ENCODE measurements at regions not wholly inside any gene's neighbourhood (a gene's known extent, or its start where the extent isn't known, plus 50 kb on each side); places are given as distances from the start of the nearest gene placed in this dataset.

DNA sequence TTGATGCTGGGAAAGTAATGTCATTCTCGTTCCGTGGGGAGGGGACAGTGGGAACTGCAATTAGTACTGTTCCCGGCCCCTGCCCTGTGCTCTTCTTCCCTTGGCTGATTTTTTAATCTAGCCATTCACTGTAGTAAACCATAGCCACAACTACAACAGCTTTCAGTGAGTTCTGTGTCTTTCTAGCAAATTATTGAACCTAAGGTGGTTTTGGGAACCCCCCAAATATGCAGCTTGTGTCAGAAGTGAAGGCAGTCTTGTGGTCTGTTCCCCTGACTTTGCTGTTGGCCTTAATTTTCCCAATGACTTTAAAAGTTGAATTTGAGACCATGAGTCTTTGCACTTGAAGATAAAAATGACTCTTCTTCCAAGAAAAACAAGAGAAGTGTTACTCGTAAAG is 114.3 kb upstream of the ETV6 start:
- TF ChIP-seq, protein P1, sequence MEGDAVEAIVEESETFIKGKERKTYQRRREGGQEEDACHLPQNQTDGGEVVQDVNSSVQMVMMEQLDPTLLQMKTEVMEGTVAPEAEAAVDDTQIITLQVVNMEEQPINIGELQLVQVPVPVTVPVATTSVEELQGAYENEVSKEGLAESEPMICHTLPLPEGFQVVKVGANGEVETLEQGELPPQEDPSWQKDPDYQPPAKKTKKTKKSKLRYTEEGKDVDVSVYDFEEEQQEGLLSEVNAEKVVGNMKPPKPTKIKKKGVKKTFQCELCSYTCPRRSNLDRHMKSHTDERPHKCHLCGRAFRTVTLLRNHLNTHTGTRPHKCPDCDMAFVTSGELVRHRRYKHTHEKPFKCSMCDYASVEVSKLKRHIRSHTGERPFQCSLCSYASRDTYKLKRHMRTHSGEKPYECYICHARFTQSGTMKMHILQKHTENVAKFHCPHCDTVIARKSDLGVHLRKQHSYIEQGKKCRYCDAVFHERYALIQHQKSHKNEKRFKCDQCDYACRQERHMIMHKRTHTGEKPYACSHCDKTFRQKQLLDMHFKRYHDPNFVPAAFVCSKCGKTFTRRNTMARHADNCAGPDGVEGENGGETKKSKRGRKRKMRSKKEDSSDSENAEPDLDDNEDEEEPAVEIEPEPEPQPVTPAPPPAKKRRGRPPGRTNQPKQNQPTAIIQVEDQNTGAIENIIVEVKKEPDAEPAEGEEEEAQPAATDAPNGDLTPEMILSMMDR (conservative IDR thresholded peaks at IDR 0.05), result no peak
- no peak for TF ChIP-seq ZFX (IDR thresholded peaks at IDR 0.05)

GRCh38 chr12:11539156-11539555 is 110.3 kb upstream of the ETV6 start:
- no peak overlapping the region for H3K27ac ChIP-seq
- TF ChIP-seq, protein P1 (conservative IDR thresholded peaks at IDR 0.05), result no peak
- TF ChIP-seq ZFX (IDR thresholded peaks at IDR 0.05), result no peak

More for the DNA sequence above, 114.3 kb upstream of the ETV6 start:
- H3K27ac ChIP-seq, result no peak overlapping the region

GRCh38 chr12:11540156-11540555 is 109.3 kb upstream of the ETV6 start:
- TF ChIP-seq, protein P1 (conservative IDR thresholded peaks at IDR 0.05), result no peak
- no peak for TF ChIP-seq ZFX (IDR thresholded peaks at IDR 0.05)

GRCh38 chr12:11540615-11541310 is 108.7 kb upstream of the ETV6 start:
- no peak overlapping the region for H3K27ac ChIP-seq
- TF ChIP-seq, protein P1 (conservative IDR thresholded peaks at IDR 0.05), result no peak
- no peak for TF ChIP-seq ZFX (IDR thresholded peaks at IDR 0.05)

More at GRCh38 chr12:11540156-11540555, 109.3 kb upstream of the ETV6 start:
- no peak overlapping the region for H3K27ac ChIP-seq

DNA sequence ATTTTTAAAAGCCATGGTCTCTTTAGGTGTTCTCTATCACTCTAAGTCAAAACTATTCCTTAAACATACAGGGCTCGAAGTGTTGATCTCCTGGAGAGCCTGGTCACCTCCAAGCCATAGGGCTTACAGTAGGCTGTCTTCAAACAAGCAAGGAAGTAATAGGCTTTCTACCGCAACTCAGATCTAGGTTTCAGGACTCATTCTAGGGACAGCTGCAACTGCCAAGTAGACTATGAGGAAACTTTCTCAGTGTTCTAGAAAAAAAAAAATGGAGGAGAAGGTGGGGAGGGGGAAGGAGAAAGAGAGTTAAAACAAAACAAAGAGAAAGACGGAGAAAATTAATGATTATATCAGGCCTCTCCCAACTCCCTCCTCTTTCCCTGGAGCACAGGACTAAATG is 106.9 kb upstream of the ETV6 start:
- H3K27ac ChIP-seq, result no peak overlapping the region
- TF ChIP-seq, protein P1 (conservative IDR thresholded peaks at IDR 0.05), result no peak
- TF ChIP-seq ZFX (IDR thresholded peaks at IDR 0.05), result no peak

- TF ChIP-seq, protein P1 (conservative IDR thresholded peaks at IDR 0.05), result no peak
- no peak for TF ChIP-seq ZFX (IDR thresholded peaks at IDR 0.05)
- no peak overlapping the region for H3K27ac ChIP-seq
These were observed 105.9 kb upstream of the ETV6 start for GRCh38 chr12:11543457-11544158.

Data from C4-2B (cell line).